ENCODE measurements at regions not wholly inside any gene's neighbourhood (a gene's known extent, or its start where the extent isn't known, plus 50 kb on each side); places are given as distances from the start of the nearest gene placed in this dataset.
A peak's percentile ranks its signal among the peaks of the same experiment; 100 is the strongest.

GRCh38 chr3:25002052-25002451 is 426.0 kb upstream of the RARB start:
- no peak for DNase-seq (ENCODE audit: low spot score)

GRCh38 chr3:25007974-25008658 is 419.9 kb upstream of the RARB start:
- no peak for DNase-seq (ENCODE audit: low spot score)

- no peak for DNase-seq (ENCODE audit: low spot score)
Observed at GRCh38 chr3:25009665-25010064, 418.4 kb upstream of the RARB start.

- no peak for DNase-seq (ENCODE audit: low spot score)
Observed at GRCh38 chr3:25015599-25015998, 412.5 kb upstream of the RARB start.

- no peak for DNase-seq (ENCODE audit: low spot score)
Observed at GRCh38 chr3:25018909-25019308, 409.2 kb upstream of the RARB start.

- no peak for DNase-seq (ENCODE audit: low spot score)
Observed at GRCh38 chr3:25019506-25019905, 408.6 kb upstream of the RARB start.

- DNase-seq (ENCODE audit: low spot score), result peak; percentile 23
Observed at GRCh38 chr3:25021816-25022215, 406.2 kb upstream of the RARB start.

- no peak for DNase-seq (ENCODE audit: low spot score)
Observed at GRCh38 chr3:25023876-25024275, 404.2 kb upstream of the RARB start.

- no peak for DNase-seq (ENCODE audit: low spot score)
Observed at GRCh38 chr3:25025236-25025635, 402.8 kb upstream of the RARB start.

- DNase-seq (ENCODE audit: low spot score), result no peak
Observed at GRCh38 chr3:25027650-25028049, 400.4 kb upstream of the RARB start.

GRCh38 chr3:25029820-25030219 is 398.2 kb upstream of the RARB start:
- no peak for DNase-seq (ENCODE audit: low spot score)

GRCh38 chr3:25032344-25032743 is 395.7 kb upstream of the RARB start:
- DNase-seq (ENCODE audit: low spot score), result no peak

GRCh38 chr3:25033407-25034029 is 394.5 kb upstream of the RARB start:
- peak; percentile 62 for DNase-seq (ENCODE audit: low spot score)

- DNase-seq (ENCODE audit: low spot score), result no peak
Observed at GRCh38 chr3:25035526-25035925, 392.5 kb upstream of the RARB start.

- no peak for DNase-seq (ENCODE audit: low spot score)
Observed at GRCh38 chr3:25036633-25037032, 391.4 kb upstream of the RARB start.

GRCh38 chr3:25037049-25037547 is 391.0 kb upstream of the RARB start:
- no peak for DNase-seq (ENCODE audit: low spot score)

- DNase-seq (ENCODE audit: low spot score), result no peak
Observed at GRCh38 chr3:25038271-25038670, 389.8 kb upstream of the RARB start.

GRCh38 chr3:25038922-25039321 is 389.1 kb upstream of the RARB start:
- DNase-seq (ENCODE audit: low spot score), result no peak

GRCh38 chr3:25040748-25041147 is 387.3 kb upstream of the RARB start:
- DNase-seq (ENCODE audit: low spot score), result no peak

- no peak for DNase-seq (ENCODE audit: low spot score)
Observed at GRCh38 chr3:25041871-25042584, 386.0 kb upstream of the RARB start.

- DNase-seq (ENCODE audit: low spot score), result no peak
Observed at GRCh38 chr3:25043177-25043576, 384.9 kb upstream of the RARB start.

- DNase-seq (ENCODE audit: low spot score), result no peak
Observed at GRCh38 chr3:25043749-25044148, 384.3 kb upstream of the RARB start.
